Superior temporal gyrus (tissue), 1 donor: ENCODE measurements at regions not wholly inside any gene's neighbourhood (a gene's known extent, or its start where the extent isn't known, plus 50 kb on each side); places are given as distances from the start of the nearest gene placed in this dataset.

Experiments
- DNase-seq: peaks from one replicate; pipeline ENCODE4 v3.0.0-alpha.2; 2016; ENCODE audit errors: extremely low spot score

GRCh38 chr18:45526114-45526841 lies 89.0 kb upstream of the SLC14A2 start:
- DNase-seq, result no peak

GRCh38 chr18:45527891-45528290 lies 87.4 kb upstream of the SLC14A2 start:
- no peak for DNase-seq

- DNase-seq, result no peak
These were observed 86.5 kb upstream of the SLC14A2 start for GRCh38 chr18:45528712-45529336.

- DNase-seq, result no peak
These were observed 76.8 kb upstream of the SLC14A2 start for GRCh38 chr18:45538444-45538843.

- DNase-seq, result no peak
These were observed 75.8 kb upstream of the SLC14A2 start for GRCh38 chr18:45539491-45539891.

GRCh38 chr18:45540125-45540524 lies 75.2 kb upstream of the SLC14A2 start:
- no peak for DNase-seq

GRCh38 chr18:45541421-45541820 lies 73.9 kb upstream of the SLC14A2 start:
- no peak for DNase-seq

GRCh38 chr18:45542043-45542442 lies 73.2 kb upstream of the SLC14A2 start:
- no peak for DNase-seq

GRCh38 chr18:45547910-45548309 lies 67.4 kb upstream of the SLC14A2 start:
- DNase-seq, result no peak

- no peak for DNase-seq
These were observed 66.7 kb upstream of the SLC14A2 start for GRCh38 chr18:45548614-45549013.

GRCh38 chr18:45549290-45549689 lies 66.0 kb upstream of the SLC14A2 start:
- DNase-seq, result no peak

- DNase-seq, result no peak
These were observed 64.0 kb upstream of the SLC14A2 start for GRCh38 chr18:45551142-45551815.

- no peak for DNase-seq
These were observed 61.4 kb upstream of the SLC14A2 start for GRCh38 chr18:45553723-45554388.

GRCh38 chr18:45554389-45554737 lies 60.9 kb upstream of the SLC14A2 start:
- no peak for DNase-seq

- no peak for DNase-seq
These were observed 59.1 kb upstream of the SLC14A2 start for GRCh38 chr18:45556222-45556621.

GRCh38 chr18:45557287-45557686 lies 58.0 kb upstream of the SLC14A2 start:
- DNase-seq, result no peak

GRCh38 chr18:45557779-45558178 lies 57.5 kb upstream of the SLC14A2 start:
- DNase-seq, result no peak

- DNase-seq, result no peak
These were observed 56.0 kb upstream of the SLC14A2 start for GRCh38 chr18:45559258-45559657.

- DNase-seq, result no peak
These were observed 54.4 kb upstream of the SLC14A2 start for GRCh38 chr18:45560870-45561269.

- DNase-seq, result no peak
These were observed 52.5 kb upstream of the SLC14A2 start for GRCh38 chr18:45562567-45563479.

- DNase-seq, result no peak
These were observed 49.9 kb upstream of the SLC14A2 start for GRCh38 chr18:45565280-45565970.
